IMR-90 (cell line): ENCODE measurements at regions not wholly inside any gene's neighbourhood (a gene's known extent, or its start where the extent isn't known, plus 50 kb on each side); places are given as distances from the start of the nearest gene placed in this dataset.

ENCODE experiments used
- ATAC-seq: fragments of 200-7000 bp; cut with Tn5 transposase; 2 replicates; pipeline ENCODE4 v1.9.1; 2020; ENCODE audit warnings: low read depth, mild to moderate bottlenecking, moderate library complexity
- BruUV-seq: library from RNA; stranded (reverse); fragments of 400-500 nt; replicated peaks from 2 replicates; lab custom pipeline; 2021; lab: Mats Ljungman, UMichigan
- CTCF ChIA-PET: fragments of 300-600 bp; formaldehyde crosslinking; extraction: SDS; loops from one replicate; lab custom pipeline; 2021; ENCODE audit warnings: antibody characterized with exemption; lab: Yijun Ruan, JAX
- POLR2A ChIA-PET: fragments of 300-600 bp; sonication (Branson Sonifier 250); formaldehyde crosslinking; loops from one replicate; lab custom pipeline; 2022; ENCODE audit warnings: antibody characterized with exemption; ENCODE audit not compliant: unreplicated experiment; lab: Charles Lee
- DNase-seq: peaks from one replicate; pipeline ENCODE4 v3.0.0; 2013
- H2AFZ ChIP-seq: replicated peaks from 2 replicates; pipeline ENCODE3; 2013; ENCODE audit warnings: low read length, mild to moderate bottlenecking; ENCODE audit not compliant: poor library complexity
- H2AK5ac ChIP-seq: 2 replicates; pipeline ENCODE4 v1.6.1; 2013; ENCODE audit warnings: low read depth, low read length, inconsistent platforms
- H2AK9ac ChIP-seq: replicated peaks from 2 replicates; pipeline ENCODE3; 2013; ENCODE audit warnings: mild to moderate bottlenecking, low read depth, low read length, moderate library complexity; ENCODE audit not compliant: poor library complexity
- H2BK120ac ChIP-seq: 2 replicates; pipeline ENCODE4 v1.6.1; 2013; ENCODE audit warnings: low read depth, low read length, inconsistent platforms
- H2BK15ac ChIP-seq: 3 replicates; pipeline ENCODE4 v1.6.1; 2013; ENCODE audit warnings: low read depth, low read length, inconsistent platforms
- H2BK20ac ChIP-seq: 2 replicates; pipeline ENCODE4 v1.6.1; 2013; ENCODE audit warnings: low read depth, mild to moderate bottlenecking, inconsistent platforms, low read length, moderate library complexity
- H2BK5ac ChIP-seq: 2 replicates; pipeline ENCODE4 v1.6.1; 2013; ENCODE audit warnings: mild to moderate bottlenecking, low read depth, low read length, inconsistent platforms; ENCODE audit not compliant: poor library complexity, severe bottlenecking
- H3K14ac ChIP-seq: replicated peaks from 2 replicates; pipeline ENCODE4 v1.6.1; 2013; ENCODE audit warnings: low read depth, low read length, inconsistent platforms
- H3K18ac ChIP-seq: 2 replicates; pipeline ENCODE4 v1.6.1; 2013; ENCODE audit warnings: low read depth, low read length, control low read depth
- H3K23ac ChIP-seq: 2 replicates; pipeline ENCODE4 v1.6.1; 2013; ENCODE audit warnings: low read depth, low read length, inconsistent platforms
- H3K27ac ChIP-seq: 2 replicates; pipeline ENCODE4 v1.5.1; 2013; ENCODE audit warnings: mild to moderate bottlenecking, control low read depth, low read length; ENCODE audit not compliant: insufficient read depth
- H3K27me3 ChIP-seq: 2 replicates; pipeline ENCODE4 v1.6.1; 2013; ENCODE audit warnings: low read length; ENCODE audit not compliant: control insufficient read depth, insufficient read depth
- H3K36me3 ChIP-seq: 2 replicates; pipeline ENCODE4 v1.6.1; 2013; ENCODE audit warnings: low read length, mixed read lengths; ENCODE audit not compliant: control insufficient read depth, insufficient read depth
- H3K4ac ChIP-seq: 2 replicates; pipeline ENCODE4 v1.6.1; 2013; ENCODE audit warnings: low read depth, low read length, inconsistent platforms
- H3K4me1 ChIP-seq: 2 replicates; pipeline ENCODE4 v1.6.1; 2013; ENCODE audit warnings: low read length, mixed read lengths; ENCODE audit not compliant: control insufficient read depth, insufficient read depth
- H3K4me2 ChIP-seq: 2 replicates; pipeline ENCODE4 v1.6.1; 2013; ENCODE audit warnings: low read depth, mild to moderate bottlenecking, control low read depth, low read length, moderate library complexity
- H3K4me3 ChIP-seq: 2 replicates; pipeline ENCODE4 v1.5.1; 2013; ENCODE audit warnings: low read depth, mild to moderate bottlenecking, control low read depth, low read length, moderate library complexity; ENCODE audit not compliant: insufficient read depth
- H3K56ac ChIP-seq: 2 replicates; pipeline ENCODE4 v1.6.1; 2013; ENCODE audit warnings: low read length, inconsistent platforms; ENCODE audit not compliant: insufficient read depth; ENCODE audit errors: extremely low read depth
- H3K79me1 ChIP-seq, 2 experiments: 2 replicates each; pipeline ENCODE4 v1.6.1; 2013; ENCODE audit warnings: low read length in 2 of 2, inconsistent platforms in 1 of 2, low read depth in 1 of 2
- H3K9ac ChIP-seq: 2 replicates; pipeline ENCODE4 v1.6.1; 2013; ENCODE audit warnings: low read depth, low read length, control low read depth
- H3K9me1 ChIP-seq: 2 replicates; pipeline ENCODE4 v1.6.1; 2013; ENCODE audit warnings: low read length, inconsistent platforms; ENCODE audit not compliant: insufficient read depth
- H3K9me3 ChIP-seq: 2 replicates; pipeline ENCODE4 v1.6.1; 2013; ENCODE audit warnings: low read length; ENCODE audit not compliant: control insufficient read depth, insufficient read depth
- H4K20me1 ChIP-seq: 2 replicates; pipeline ENCODE4 v1.6.1; 2013; ENCODE audit warnings: low read length, inconsistent platforms; ENCODE audit not compliant: insufficient read depth
- H4K5ac ChIP-seq: 2 replicates; pipeline ENCODE4 v1.6.1; 2013; ENCODE audit warnings: mild to moderate bottlenecking, low read depth, low read length, control low read depth
- H4K8ac ChIP-seq, 2 experiments: 2 replicates each; pipeline ENCODE4 v1.6.1; 2013; ENCODE audit warnings: low read depth in 2 of 2, low read length in 2 of 2, control low read depth in 1 of 2, inconsistent platforms in 1 of 2
- H4K91ac ChIP-seq: 2 replicates; pipeline ENCODE4 v1.6.1; 2013; ENCODE audit warnings: low read depth, low read length, inconsistent platforms; ENCODE audit not compliant: insufficient read depth
- BHLHE40 ChIP-seq: fragments of 150-350 bp; IDR thresholded peaks from 2 replicates; pipeline ENCODE4 v1.6.1; 2016; ENCODE audit warnings: mild to moderate bottlenecking, low read depth, low read length
- CHD1 ChIP-seq: IDR thresholded peaks from 2 replicates; pipeline ENCODE4 v1.6.1; 2012; ENCODE audit warnings: low read depth, low read length, improper control_type of control experiment
- ELK1 ChIP-seq: fragments of 150-350 bp; IDR thresholded peaks from 2 replicates; pipeline ENCODE4 v1.6.1; 2016; ENCODE audit warnings: low read depth, mild to moderate bottlenecking, low read length, moderate library complexity, borderline replicate concordance
- MAFK ChIP-seq: IDR thresholded peaks from 2 replicates; pipeline ENCODE4 v1.6.1; 2012; ENCODE audit warnings: low read depth, low read length, improper control_type of control experiment
- MAZ ChIP-seq: IDR thresholded peaks from 2 replicates; pipeline ENCODE4 v1.6.1; 2012; ENCODE audit warnings: low read depth, mild to moderate bottlenecking, low read length, improper control_type of control experiment, moderate library complexity, borderline replicate concordance
- POLR2A ChIP-seq: IDR thresholded peaks from 2 replicates; pipeline ENCODE4 v1.6.1; 2012; ENCODE audit warnings: mild to moderate bottlenecking, low read depth, low read length
- RAD21 ChIP-seq: IDR thresholded peaks from 2 replicates; pipeline ENCODE4 v1.6.1; 2012; ENCODE audit warnings: low read length, improper control_type of control experiment
- RFX5 ChIP-seq: IDR thresholded peaks from 2 replicates; pipeline ENCODE4 v1.8.0; 2012; ENCODE audit warnings: low read depth, mild to moderate bottlenecking, low read length, moderate library complexity
- SMC3 ChIP-seq: fragments of 150-350 bp; IDR thresholded peaks from 2 replicates; pipeline ENCODE4 v1.6.1; 2016; ENCODE audit warnings: low read depth, mild to moderate bottlenecking, antibody characterized with exemption, low read length, moderate library complexity
- USF2 ChIP-seq: fragments of 150-350 bp; IDR thresholded peaks from 2 replicates; pipeline ENCODE4 v1.6.1; 2017; ENCODE audit warnings: mild to moderate bottlenecking, antibody characterized with exemption, low read length, low read depth
- WGBS, 2 experiments: methylation state at CpG; one replicate each; pipeline versions ENCODE4 v1.1.5 to v1.1.7; 2013; ENCODE audit warnings: missing lambda C conversion rate in 2 of 2; ENCODE audit not compliant: insufficient read length in 1 of 2; ENCODE audit errors: extremely low coverage in 2 of 2; 5-methylcytosine and 5-hydroxymethylcytosine counted together
- dilution Hi-C: fragments of 300-500 bp; cut with HindIII; formaldehyde crosslinking; loops from one replicate; pipeline ENCODE4 v1.14.3; 2018; ENCODE audit warnings: low sequenced_read_pairs; ENCODE audit not compliant: unreplicated experiment
- in situ Hi-C: fragments of 300-500 bp; cut with MboI; formaldehyde crosslinking; loops from 3 replicates; pipeline ENCODE4 v1.14.3; 2019; ENCODE audit warnings: low sequenced_read_pairs, inconsistent platforms, mixed read lengths
- intact Hi-C: fragments of 100-400 bp; cut with micrococcal nuclease; formaldehyde crosslinking; loops from 2 replicates; pipeline ENCODE4 v1.10.0; 2022

GRCh38 chr5:163596608-163597315, 91.3 kb downstream of the MAT2B start (continued):
- TF ChIP-seq USF2 (no peak), MAZ (no peak), RFX5 (no peak), SMC3 (no peak)

- Histone ChIP-seq H3K4ac (no peak overlapping the region), H4K5ac (no peak overlapping the region), H3K9me1 (no peaks in the 10 kb centered on the region), H3K27me3 (no peaks in the 10 kb centered on the region), H2BK20ac (no peak overlapping the region), H3K36me3 (no peaks in the 10 kb centered on the region), H2AFZ (no peak overlapping the region), H2BK15ac (no peak overlapping the region), H3K27ac (no peak overlapping the region), H2BK5ac (no peak overlapping the region), H3K9ac (no peak overlapping the region), H4K20me1 (no peaks in the 10 kb centered on the region), H3K23ac (no peak overlapping the region), H3K4me1 (peaks cover 3% of the 10 kb centered on the region), H2AK9ac (no peak overlapping the region), H3K14ac (no peak overlapping the region), H3K18ac (no peak overlapping the region), H4K8ac (no peak overlapping the region), H3K4me2 (no peak overlapping the region), H2BK120ac (no peak overlapping the region), H3K4me3 (no peak overlapping the region), H4K91ac (no peak overlapping the region), H2AK5ac (no peak overlapping the region), H3K9me3 (no peaks in the 10 kb centered on the region), H3K79me1 (no peaks in the 10 kb centered on the region), H3K56ac (no peak overlapping the region)
- TF ChIP-seq CHD1 (no peak), RAD21 (no peak), POLR2A (no peak), BHLHE40 (no peak), ELK1 (no peak), MAFK (no peak)
- BruUV-seq, result no TSS peak
- DNase-seq (no peak), ATAC-seq (no peak)
- in situ Hi-C loops, result no loop called here
- CTCF ChIA-PET, result interaction anchor here (0.6 kb wide), 1 partner anchor 93 kb away, joined by 3 read pairs; no protein-coding TSS in a partner anchor
- dilution Hi-C loops, result no loop called here
- WGBS, 2 experiments, result 90% methylated on average over 2 of the region's 4 CpGs; no CpG with 5 or more reads in 1 of the 2 experiments
- POLR2A ChIA-PET, result no interaction called here
- intact Hi-C loops, result no loop called here
Measured at GRCh38 chr5:163604013-163604412, 98.6 kb downstream of the MAT2B start.
